Spleen (tissue), 7 donors: ENCODE measurements at regions not wholly inside any gene's neighbourhood (a gene's known extent, or its start where the extent isn't known, plus 50 kb on each side); places are given as distances from the start of the nearest gene placed in this dataset.
"Not testable (repeated sequence)": the region's sequence is repeated elsewhere in the genome, so short reads cannot be mapped to it uniquely, and the experiment has no call there.

Source experiments
- CTCF ChIP-seq, 11 experiments: fragments of 200-600 bp in 7 of 11; fragments of 450-650 bp in 4 of 11; sonication (generic) in 4 of 11; IDR thresholded peaks in 8 of 11; conservative IDR thresholded peaks in 3 of 11; 1 replicate in 7 of 11; 2 replicates in 4 of 11; pipeline versions ENCODE4 v1.4.0 to v1.8.0; 2016 to 2021; ENCODE audit warnings: antibody characterized with exemption in 11 of 11, inconsistent platforms in 4 of 11, mild to moderate bottlenecking in 1 of 11
- POLR2A ChIP-seq, 3 donors: fragments of 450-650 bp; IDR thresholded peaks; one replicate each; pipeline ENCODE4 v1.5.1; 2017; ENCODE audit warnings: antibody characterized with exemption in 3 of 3, mild to moderate bottlenecking in 1 of 3
- POLR2AphosphoS5 ChIP-seq, 3 donors: sonication (generic); formaldehyde crosslinking; IDR thresholded peaks; one replicate each; pipeline ENCODE4 v1.5.1; 2017; ENCODE audit warnings: antibody characterized with exemption in 3 of 3
- donor health status: DM: no; HTN: no; CAD: no; lungs with moderate emphysema.
- donor health status: DM: no; HTN: no; CAD: no.
- donor health status: DM: no; HTN: no; CAD: no.

DNA sequence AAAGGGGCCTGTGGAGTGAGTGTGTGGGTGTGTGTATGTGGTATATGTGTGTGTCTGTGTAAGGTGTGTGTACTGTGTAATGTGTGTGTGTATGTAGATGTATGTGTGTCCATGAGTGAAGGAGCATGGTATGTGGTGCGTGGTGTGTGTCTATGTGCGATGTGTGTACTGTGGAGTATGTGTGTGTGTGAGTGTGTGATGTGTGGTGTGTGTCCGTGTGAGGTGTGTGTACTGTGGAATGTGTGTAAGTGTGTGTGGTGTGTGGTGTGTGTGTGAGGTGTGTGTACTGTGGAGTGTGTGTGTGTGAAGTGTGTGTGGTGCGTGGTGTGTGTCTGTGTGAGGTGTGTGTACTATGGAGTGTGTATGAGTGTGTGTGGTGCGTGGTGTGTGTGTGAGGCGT lies 83.1 kb upstream of the PRR5 start:
- TF ChIP-seq CTCF (IDR thresholded peaks at IDR 0.05 in 8 of 11, conservative IDR thresholded peaks at IDR 0.05 in 3 of 11); POLR2AphosphoS5 (IDR thresholded peaks at IDR 0.05); POLR2A (IDR thresholded peaks at IDR 0.05): not testable (repeated sequence)
